CD4-positive, alpha-beta T cell treated with Interleukin-12 subunit alpha and Interleukin-12 subunit beta, for 1 hour (primary cell): ENCODE measurements at regions not wholly inside any gene's neighbourhood (a gene's known extent, or its start where the extent isn't known, plus 50 kb on each side); places are given as distances from the start of the nearest gene placed in this dataset.

Experiments used
- DNase-seq: peaks from one replicate; pipeline ENCODE4 v3.0.0-alpha.2; 2020

DNA sequence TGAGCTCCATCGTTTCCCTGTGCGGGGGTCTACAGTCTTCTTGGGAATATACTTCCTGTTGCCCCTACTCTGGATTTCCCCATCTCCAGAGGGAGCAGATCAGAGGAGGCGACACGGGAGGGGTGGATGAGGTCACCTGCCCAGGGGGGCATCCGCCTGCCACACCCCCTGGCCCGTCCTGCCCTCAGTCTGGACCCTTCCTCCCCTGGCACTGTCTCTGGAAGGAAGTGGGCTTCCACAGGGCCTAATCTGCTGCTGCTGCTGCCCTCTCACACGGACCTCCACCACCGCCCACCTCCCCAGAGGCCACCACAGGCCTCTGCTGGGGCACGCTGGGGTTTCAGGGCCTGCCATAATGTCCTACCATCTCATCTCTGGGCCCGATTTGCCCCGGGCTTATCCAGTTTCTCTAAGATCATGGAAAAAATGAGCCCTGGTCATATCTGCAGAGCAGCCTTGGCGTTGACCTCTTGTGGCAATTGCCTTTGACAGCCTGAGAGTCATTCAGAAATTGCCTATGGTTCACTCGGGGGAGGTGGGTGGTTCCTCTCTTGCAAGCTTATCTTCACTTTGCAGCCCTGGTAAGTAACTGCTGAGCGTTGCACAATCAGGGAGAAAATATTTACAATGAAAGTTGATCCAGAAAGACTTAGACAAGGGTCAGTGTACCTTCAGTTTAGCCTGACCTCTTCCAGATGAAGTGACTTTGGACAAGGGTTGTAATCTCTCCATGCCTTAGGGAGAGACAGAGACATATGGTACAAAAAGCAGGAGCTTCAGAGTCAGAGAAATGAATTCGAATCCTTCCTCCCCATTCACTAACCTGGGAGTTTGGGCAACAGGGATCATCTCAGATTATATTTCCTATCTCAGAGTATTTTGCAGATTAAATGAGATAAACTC lies 252.4 kb downstream of the TOMM20 start:
- DNase-seq = no peak

DNA sequence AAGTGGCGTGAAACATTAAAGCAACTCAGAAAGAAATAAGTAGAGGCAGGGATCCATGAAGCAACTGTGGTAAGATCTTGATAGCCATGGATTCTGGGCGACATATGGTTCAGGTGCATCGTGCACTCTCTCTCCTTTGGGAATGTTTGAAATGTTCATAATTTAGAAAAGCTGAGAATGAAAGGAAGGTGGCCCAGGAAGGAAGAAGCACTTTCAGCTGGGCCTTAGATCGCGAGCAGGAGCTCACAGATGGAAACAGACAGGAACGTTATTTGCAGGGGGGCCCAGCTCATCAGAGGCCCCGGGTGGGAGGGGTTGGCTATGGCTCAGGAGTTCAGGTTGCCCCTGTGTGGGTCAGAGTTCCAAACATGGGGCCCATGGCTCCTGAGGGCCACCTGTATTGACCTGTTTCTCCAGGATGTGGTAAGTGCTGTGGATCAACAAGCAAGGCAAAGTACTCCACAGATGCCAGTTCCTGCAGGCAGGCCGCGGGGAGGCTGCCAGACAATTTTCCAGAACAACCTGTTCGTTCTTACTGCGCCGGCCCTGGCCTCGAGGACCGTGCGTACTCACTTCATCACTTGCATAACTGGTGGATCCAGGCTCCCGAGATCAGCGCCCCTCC lies 253.2 kb downstream of the TOMM20 start:
- no peak for DNase-seq

- no peak for DNase-seq
These were observed 254.0 kb downstream of the TOMM20 start for GRCh38 chr1:234874291-234875288.

DNA sequence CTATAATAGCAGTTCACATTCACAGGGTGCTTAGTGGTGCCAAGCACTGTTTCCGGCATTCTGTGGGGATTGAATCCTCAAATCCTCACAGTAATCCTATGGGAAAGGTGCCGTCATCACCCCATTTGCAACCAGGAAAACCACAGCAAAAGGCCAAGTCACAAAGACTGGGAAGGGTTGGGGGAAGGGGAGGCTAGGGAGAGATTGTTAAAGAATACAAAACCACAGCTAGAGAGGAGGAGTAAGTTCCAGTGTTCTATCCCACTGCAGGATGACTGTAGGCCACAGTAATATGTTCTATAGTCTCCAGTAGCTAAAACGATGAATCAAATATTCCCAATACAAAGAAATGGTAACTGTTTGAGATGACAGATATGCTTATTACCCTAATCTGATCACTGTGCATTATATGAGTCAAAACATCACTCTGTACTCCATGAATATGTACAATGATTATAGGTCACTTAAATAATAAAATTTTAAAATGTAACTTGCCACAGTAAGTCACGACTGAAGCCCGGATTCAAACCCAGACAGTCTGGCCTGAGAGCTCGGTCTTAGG lies 256.8 kb downstream of the TOMM20 start:
- no peak for DNase-seq

GRCh38 chr1:234871039-234871709 lies 257.5 kb downstream of the TOMM20 start:
- no peak for DNase-seq

- no peak for DNase-seq
These were observed 258.3 kb downstream of the TOMM20 start for GRCh38 chr1:234870020-234870981.

DNA sequence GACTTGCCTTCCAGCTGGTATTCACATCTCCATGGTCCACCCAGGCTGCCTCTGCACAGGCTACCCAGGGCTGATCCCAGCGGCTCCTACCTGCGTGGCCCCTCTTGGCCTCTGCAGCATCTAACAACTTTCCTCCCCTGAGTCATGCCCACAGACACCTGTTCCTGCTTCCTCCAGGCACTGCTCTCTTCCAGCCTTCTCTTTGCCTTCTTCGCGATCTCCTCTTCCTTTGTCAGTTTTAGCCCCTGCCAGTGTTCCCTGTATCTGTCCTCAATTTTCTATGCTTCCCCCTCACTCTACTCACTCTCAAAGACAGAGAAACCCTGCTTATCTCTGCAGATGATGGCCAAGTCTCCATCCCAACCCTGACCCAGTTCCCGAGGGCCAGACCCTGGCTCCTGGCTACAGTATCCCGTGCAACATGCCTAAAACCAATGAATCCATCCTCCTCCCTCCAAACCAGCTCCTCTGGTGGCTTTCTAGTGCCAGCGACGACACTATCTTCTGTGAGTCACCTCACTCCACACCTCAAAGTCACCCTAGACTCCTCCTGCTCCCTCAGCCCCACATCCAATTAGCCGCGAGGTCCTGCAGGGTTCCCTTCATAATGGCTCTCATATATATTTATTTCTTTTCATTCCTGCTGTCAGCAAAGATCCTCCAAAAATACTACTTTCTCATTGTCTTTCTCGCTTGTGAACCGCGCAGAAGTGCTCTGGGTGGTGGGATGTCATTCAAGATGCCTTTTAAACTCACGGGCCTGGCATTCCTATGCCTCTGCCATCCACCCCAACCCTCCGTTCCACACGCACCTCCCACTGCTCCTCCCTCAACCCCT lies 259.2 kb downstream of the TOMM20 start:
- DNase-seq = no peak

DNA sequence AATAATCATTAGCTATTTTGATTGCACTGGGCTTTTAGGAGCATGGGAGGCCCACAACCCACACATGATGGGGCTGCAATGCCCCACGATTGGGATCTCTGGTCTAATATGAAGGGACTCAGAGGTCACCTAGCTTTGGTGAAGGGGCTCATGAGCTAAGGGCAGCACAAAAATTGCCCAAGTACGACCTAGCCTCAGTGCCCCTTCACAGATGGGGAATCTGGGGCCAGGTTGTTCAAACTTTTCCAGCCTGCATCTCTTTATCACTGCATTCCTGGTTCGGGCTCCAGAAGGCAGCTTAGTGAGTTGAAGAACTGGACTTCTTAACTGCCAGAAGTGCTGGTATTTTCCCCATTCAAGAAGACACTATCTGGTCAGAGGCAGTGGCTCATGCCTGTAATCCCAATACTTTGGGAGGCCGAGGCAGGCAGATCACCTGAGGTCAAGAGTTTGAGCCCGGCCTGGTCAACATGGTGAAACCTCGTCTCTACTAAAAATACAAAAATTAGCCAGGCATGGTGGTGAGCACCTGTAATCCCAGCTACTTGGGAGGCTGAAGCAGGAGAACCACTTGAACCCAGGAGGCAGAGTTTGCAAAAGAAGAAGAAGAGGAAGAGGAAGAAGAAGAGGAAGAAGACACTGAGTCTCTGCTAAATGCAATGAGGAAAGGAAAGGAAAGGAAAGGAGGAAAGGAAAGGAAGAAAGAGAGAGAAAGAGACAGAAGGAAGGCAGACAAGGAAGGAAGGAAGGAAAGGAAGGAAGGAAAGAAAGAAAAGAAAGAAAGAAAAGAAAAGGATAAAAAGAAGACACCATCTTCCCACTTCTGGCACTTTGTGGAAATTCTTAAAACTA lies 258.5 kb upstream of the IRF2BP2 start:
- DNase-seq = no peak

- DNase-seq = no peak
These were observed 256.3 kb upstream of the IRF2BP2 start for GRCh38 chr1:234866007-234866866.

GRCh38 chr1:234865171-234866006 lies 255.4 kb upstream of the IRF2BP2 start:
- no peak for DNase-seq

GRCh38 chr1:234864116-234864515 lies 254.1 kb upstream of the IRF2BP2 start:
- no peak for DNase-seq

DNA sequence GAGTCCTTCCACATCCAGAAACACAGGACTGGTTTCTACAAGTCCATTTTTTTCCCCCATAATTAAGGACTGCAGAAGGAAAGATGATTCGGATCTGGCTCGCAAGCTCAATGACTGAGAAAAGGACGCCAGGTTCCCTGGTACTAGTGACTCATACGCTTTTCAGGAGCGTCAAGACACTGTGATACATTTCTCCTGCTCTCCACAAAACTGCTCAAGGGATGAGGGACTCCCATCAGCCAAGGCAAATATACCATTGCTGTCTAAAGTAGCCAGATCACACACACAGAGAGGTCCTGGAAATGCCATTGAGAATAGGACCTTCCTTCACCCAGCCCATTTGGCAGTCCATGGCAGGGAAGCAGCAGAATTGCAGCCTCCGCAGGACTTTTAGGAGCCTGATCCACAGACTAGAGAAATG lies 253.6 kb upstream of the IRF2BP2 start:
- no peak for DNase-seq

DNA sequence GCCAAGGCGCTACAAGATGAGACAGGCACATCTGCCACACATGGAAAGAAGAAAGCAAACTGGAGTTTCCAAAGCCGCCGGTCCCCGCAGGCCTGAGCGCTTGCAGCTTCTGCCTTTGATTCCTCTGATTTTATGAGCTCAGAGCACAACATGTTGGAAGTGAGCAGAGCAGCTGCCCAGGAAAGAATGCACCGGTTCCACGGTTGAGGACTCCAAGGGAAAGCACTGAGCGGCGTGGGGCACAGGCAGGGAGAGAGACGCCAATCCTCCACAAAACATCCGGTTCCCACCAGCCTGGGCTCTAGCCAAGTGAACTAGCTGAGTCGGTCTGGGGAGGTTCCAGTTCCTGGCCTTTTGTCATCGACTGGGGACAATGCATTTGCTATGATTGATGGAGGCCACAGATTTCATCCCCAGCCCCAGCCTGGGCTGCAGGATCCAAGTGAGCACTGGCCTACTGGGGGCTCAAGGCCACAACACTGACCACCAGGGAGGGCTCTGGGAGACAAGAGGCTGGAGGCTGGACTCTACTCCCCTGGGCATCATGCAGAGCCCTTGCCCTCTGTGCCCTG lies 253.1 kb upstream of the IRF2BP2 start:
- no peak for DNase-seq

DNA sequence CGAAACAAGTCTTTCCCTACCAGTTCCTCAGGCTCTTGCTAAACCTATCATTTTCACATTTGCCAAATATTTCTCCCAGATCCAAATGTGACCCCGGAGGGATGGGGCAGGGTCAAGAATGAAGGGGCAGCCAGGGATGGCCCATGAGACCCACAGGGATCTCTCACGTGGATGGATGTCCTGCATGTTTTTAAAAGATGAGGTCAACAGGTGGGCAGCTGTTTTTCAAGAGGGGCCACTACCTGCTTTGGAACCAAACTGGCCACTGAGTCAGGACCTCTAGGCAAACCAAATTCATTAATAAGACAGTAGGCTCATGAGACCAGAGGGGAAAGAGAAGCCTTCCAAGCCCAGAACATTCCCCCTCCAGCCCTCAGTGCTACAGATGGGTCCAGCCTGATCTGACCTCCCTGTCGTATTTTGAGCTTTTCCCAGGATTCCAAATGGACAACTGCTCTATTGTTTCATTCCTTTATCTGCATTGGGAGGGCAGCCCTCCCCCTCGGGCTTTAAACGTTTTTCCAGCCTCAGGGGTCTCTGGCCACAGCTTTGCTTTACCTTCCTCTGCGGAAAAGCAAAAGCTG lies 252.5 kb upstream of the IRF2BP2 start:
- DNase-seq = no peak

DNA sequence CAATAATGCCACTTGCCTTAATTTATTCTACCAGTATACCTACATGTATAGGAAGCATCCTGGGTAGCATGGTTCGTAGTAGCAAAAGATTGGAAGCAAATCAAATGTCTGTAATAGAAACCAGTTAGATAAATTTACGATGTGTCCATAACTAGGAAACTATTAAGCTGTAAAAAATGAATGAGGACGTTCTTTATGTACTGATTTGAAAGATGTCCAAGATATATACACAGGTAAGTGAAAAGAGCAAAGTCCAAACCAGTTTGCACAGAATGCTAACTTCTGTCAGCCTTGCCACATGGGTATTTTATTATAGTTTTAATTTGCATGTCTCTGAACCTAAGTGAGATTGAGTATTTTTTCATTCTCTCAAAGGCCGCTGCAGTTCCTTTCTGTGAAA lies 251.8 kb upstream of the IRF2BP2 start:
- no peak for DNase-seq

GRCh38 chr1:234861024-234861620 lies 251.1 kb upstream of the IRF2BP2 start:
- DNase-seq = no peak
